ENCODE measurements at regions not wholly inside any gene's neighbourhood (a gene's known extent, or its start where the extent isn't known, plus 50 kb on each side); places are given as distances from the start of the nearest gene placed in this dataset.

DNA sequence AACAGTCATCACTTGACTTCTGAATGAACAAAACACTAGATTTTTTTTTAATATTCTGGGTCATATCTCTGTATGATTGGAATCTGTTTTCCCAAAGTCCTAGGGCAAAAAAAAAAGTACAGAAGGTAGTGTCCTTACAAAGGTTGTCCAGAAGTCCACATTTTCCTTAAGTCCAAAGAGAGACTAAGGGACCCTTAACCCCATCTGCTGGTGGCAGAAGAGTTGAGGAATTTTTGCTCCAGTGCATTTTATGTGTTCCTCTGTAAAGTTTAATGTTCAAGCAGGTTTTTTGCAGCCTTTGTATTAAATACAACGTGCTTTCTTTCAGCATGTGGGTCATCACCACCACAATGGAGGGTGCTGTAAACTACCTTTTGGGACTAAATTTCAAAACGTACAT lies 215.9 kb downstream of the SP3 start:
- TF ChIP-seq, protein P1, sequence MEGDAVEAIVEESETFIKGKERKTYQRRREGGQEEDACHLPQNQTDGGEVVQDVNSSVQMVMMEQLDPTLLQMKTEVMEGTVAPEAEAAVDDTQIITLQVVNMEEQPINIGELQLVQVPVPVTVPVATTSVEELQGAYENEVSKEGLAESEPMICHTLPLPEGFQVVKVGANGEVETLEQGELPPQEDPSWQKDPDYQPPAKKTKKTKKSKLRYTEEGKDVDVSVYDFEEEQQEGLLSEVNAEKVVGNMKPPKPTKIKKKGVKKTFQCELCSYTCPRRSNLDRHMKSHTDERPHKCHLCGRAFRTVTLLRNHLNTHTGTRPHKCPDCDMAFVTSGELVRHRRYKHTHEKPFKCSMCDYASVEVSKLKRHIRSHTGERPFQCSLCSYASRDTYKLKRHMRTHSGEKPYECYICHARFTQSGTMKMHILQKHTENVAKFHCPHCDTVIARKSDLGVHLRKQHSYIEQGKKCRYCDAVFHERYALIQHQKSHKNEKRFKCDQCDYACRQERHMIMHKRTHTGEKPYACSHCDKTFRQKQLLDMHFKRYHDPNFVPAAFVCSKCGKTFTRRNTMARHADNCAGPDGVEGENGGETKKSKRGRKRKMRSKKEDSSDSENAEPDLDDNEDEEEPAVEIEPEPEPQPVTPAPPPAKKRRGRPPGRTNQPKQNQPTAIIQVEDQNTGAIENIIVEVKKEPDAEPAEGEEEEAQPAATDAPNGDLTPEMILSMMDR (IDR thresholded peaks at IDR 0.05): no peak
- TF ChIP-seq POLR2A (IDR thresholded peaks at IDR 0.05): no peak

Measured in stomach (tissue), 4 donors.